GM20431 (cell line): ENCODE measurements at regions not wholly inside any gene's neighbourhood (a gene's known extent, or its start where the extent isn't known, plus 50 kb on each side); places are given as distances from the start of the nearest gene placed in this dataset.
"Not testable (repeated sequence)": the region's sequence is repeated elsewhere in the genome, so short reads cannot be mapped to it uniquely, and the experiment has no call there.

ENCODE experiments used
- in situ Hi-C: fragments of 300-500 bp; cut with MseI, MboI; formaldehyde crosslinking; loops from one replicate; pipeline ENCODE4 v1.15.0; 2020; ENCODE audit warnings: low sequenced_read_pairs; ENCODE audit not compliant: unreplicated experiment

- in situ Hi-C loops: no loop called here
Measured at GRCh38 chr7:41579961-41580935, 122.6 kb downstream of the INHBA start.

- in situ Hi-C loops: no loop called here
Measured at GRCh38 chr7:41578700-41579099, 124.2 kb downstream of the INHBA start.

GRCh38 chr7:41576166-41576565, 126.7 kb downstream of the INHBA start:
- in situ Hi-C loops: no loop called here

- in situ Hi-C loops: no loop called here
Measured at GRCh38 chr7:41574377-41574776, 128.5 kb downstream of the INHBA start.

- in situ Hi-C loops: no loop called here
Measured at GRCh38 chr7:41573862-41574261, 129.0 kb downstream of the INHBA start.

GRCh38 chr7:41573443-41573842, 129.4 kb downstream of the INHBA start:
- in situ Hi-C loops: no loop called here

- in situ Hi-C loops: no loop called here
Measured at GRCh38 chr7:41573015-41573414, 129.9 kb downstream of the INHBA start.

GRCh38 chr7:41571573-41571972, 131.3 kb downstream of the INHBA start:
- in situ Hi-C loops: no loop called here

GRCh38 chr7:41570766-41571165, 132.1 kb downstream of the INHBA start:
- in situ Hi-C loops: no loop called here

- in situ Hi-C loops: no loop called here
Measured at GRCh38 chr7:41568135-41568534, 134.8 kb downstream of the INHBA start.

GRCh38 chr7:41567731-41568114, 135.2 kb downstream of the INHBA start:
- in situ Hi-C loops: no loop called here

- in situ Hi-C loops: no loop called here
Measured at GRCh38 chr7:41567031-41567730, 135.7 kb downstream of the INHBA start.

GRCh38 chr7:41566581-41566980, 136.3 kb downstream of the INHBA start:
- in situ Hi-C loops: no loop called here

- in situ Hi-C loops: no loop called here
Measured at GRCh38 chr7:41565655-41566054, 137.2 kb downstream of the INHBA start.

- in situ Hi-C loops: no loop called here
Measured at GRCh38 chr7:41559426-41559825, 143.5 kb downstream of the INHBA start.

GRCh38 chr7:41554481-41554880, 148.4 kb downstream of the INHBA start:
- in situ Hi-C loops: no loop called here

GRCh38 chr7:41550046-41550445, 152.8 kb downstream of the INHBA start:
- in situ Hi-C loops: not testable (repeated sequence)

- in situ Hi-C loops: no loop called here
Measured at GRCh38 chr7:41544241-41544640, 158.6 kb downstream of the INHBA start.

- in situ Hi-C loops: no loop called here
Measured at GRCh38 chr7:41540601-41541000, 162.3 kb downstream of the INHBA start.

- in situ Hi-C loops: no loop called here
Measured at GRCh38 chr7:41538810-41539724, 163.8 kb downstream of the INHBA start.
